ENCODE measurements at regions not wholly inside any gene's neighbourhood (a gene's known extent, or its start where the extent isn't known, plus 50 kb on each side); places are given as distances from the start of the nearest gene placed in this dataset.

DNA sequence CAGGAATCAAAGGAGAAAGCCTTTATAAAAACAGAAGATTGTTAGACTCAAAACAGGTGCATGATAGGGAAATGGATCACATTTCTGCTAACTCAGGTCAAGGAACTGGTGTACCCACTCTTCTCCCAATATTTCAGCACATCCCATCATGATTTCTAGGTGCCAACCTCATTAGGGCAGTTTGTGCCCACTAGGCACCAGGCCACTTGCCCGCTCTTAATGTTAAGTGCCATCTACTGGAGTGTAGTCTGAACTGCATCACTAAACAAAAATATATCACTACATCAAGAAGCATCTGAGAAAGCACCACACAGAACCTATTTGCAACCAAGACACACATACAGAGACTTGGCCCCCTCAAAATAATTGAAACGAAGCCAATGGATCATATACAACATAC is 140.4 kb upstream of the GRID2 start:
- TF ChIP-seq, protein P1, sequence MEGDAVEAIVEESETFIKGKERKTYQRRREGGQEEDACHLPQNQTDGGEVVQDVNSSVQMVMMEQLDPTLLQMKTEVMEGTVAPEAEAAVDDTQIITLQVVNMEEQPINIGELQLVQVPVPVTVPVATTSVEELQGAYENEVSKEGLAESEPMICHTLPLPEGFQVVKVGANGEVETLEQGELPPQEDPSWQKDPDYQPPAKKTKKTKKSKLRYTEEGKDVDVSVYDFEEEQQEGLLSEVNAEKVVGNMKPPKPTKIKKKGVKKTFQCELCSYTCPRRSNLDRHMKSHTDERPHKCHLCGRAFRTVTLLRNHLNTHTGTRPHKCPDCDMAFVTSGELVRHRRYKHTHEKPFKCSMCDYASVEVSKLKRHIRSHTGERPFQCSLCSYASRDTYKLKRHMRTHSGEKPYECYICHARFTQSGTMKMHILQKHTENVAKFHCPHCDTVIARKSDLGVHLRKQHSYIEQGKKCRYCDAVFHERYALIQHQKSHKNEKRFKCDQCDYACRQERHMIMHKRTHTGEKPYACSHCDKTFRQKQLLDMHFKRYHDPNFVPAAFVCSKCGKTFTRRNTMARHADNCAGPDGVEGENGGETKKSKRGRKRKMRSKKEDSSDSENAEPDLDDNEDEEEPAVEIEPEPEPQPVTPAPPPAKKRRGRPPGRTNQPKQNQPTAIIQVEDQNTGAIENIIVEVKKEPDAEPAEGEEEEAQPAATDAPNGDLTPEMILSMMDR (IDR thresholded peaks at IDR 0.05; ENCODE audit: insufficient read depth, low read depth, low read length) = peak; percentile 23
- no peak for TF ChIP-seq EZH2 (IDR thresholded peaks at IDR 0.05; ENCODE audit: insufficient read depth, low read length)
